ENCODE measurements at regions not wholly inside any gene's neighbourhood (a gene's known extent, or its start where the extent isn't known, plus 50 kb on each side); places are given as distances from the start of the nearest gene placed in this dataset.

DNA sequence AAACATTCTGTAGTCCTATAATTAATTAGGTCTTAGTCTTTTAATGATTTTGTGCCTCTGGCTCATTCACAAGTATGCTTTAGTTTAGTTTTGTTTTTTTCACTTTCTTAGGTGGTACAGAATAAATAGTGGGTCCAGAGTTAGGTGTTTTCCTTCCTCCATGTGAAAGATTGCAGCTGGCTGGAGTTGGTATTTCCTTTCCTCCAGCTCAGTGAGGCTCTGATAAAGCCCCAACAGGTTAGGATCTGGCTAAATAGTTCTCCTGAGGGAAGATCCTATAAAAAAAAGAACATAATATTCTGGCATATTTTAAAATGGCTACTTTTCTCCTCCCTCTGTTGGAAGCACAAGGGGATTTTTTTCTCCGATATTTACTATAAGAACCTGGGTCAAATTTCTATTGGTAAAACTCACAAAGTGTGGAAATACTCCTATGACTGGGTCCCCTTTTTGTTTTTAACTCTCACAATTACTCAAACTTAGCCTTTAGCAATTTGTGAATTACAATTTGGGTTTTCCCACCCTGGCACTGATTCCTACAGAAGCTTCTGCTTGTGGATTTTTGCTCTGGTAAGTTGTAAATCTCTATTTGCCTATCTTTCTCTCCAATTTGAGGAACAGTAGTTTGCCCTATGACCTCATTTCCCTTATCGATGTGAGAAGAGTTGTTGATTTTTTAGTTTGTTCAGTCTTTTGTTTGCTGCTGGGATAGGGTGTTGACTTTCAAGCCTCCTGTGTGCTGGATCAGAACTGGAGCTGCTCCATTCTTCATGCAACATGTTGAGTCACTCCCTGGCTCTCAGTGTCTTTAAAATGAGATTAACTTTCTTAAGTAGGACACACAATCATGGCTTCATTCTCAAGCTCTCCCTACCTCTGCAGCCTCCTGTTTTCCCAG, 500.9 kb downstream of the RNF144A start:
- no peaks in the 10 kb centered on the region for H3K27me3 ChIP-seq
- ATAC-seq (peak; percentile 86 to 93 (median 87)), DNase-seq (peak in 1 of 6 donors; percentile 30), FAIRE-seq (no peak)
- H3K27ac ChIP-seq, result peak overlapping the region in 2 of 4 donors; percentile 24 to 34
- intact Hi-C loops (cut with DNase I), result no loop called here
- no peaks in the 10 kb centered on the region for H3K9me3 ChIP-seq
- H3K36me3 ChIP-seq, result no peaks in the 10 kb centered on the region
- peaks cover 9 to 15% (median 12%) of the 10 kb centered on the region in 3 donors for H3K4me1 ChIP-seq
- TF ChIP-seq, protein P1, sequence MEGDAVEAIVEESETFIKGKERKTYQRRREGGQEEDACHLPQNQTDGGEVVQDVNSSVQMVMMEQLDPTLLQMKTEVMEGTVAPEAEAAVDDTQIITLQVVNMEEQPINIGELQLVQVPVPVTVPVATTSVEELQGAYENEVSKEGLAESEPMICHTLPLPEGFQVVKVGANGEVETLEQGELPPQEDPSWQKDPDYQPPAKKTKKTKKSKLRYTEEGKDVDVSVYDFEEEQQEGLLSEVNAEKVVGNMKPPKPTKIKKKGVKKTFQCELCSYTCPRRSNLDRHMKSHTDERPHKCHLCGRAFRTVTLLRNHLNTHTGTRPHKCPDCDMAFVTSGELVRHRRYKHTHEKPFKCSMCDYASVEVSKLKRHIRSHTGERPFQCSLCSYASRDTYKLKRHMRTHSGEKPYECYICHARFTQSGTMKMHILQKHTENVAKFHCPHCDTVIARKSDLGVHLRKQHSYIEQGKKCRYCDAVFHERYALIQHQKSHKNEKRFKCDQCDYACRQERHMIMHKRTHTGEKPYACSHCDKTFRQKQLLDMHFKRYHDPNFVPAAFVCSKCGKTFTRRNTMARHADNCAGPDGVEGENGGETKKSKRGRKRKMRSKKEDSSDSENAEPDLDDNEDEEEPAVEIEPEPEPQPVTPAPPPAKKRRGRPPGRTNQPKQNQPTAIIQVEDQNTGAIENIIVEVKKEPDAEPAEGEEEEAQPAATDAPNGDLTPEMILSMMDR (IDR thresholded peaks at IDR 0.05), result no peak
- WGBS, 2 donors, result 48 to 54% methylated on average over 2 of the region's 2 CpGs
- no peak overlapping the region for H3K4me3 ChIP-seq

DNA sequence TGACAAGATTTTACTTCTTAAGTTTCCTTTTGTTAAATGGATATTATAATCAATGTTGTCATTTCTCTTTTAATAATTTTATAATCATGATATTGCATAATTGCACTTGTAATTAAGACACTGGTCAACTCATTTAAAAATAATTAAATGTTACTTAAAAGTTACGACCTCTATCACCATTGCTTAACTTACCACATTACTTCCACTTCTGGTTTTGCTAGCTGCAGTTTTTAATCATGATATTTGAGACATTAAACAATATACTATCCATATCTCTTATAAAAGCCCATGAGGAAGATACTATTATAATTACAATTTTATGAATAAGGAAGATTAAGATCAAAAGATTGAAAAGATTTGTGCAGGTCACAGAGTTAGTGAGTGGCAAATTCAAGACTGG, 502.0 kb downstream of the RNF144A start:
- Histone ChIP-seq H3K27ac (no peak overlapping the region), H3K4me3 (no peak overlapping the region), H3K4me1 (peaks cover 9 to 15% (median 12%) of the 10 kb centered on the region in 3 donors), H3K36me3 (no peaks in the 10 kb centered on the region), H3K9me3 (no peaks in the 10 kb centered on the region), H3K27me3 (no peaks in the 10 kb centered on the region)
- WGBS, 2 donors, result 84 to 96% methylated on average over 1 of the region's 1 CpG
- DNase-seq (no peak), ATAC-seq (no peak), FAIRE-seq (no peak)
- intact Hi-C loops (cut with DNase I), result no loop called here
- TF ChIP-seq, protein P1 (IDR thresholded peaks at IDR 0.05), result no peak

DNA sequence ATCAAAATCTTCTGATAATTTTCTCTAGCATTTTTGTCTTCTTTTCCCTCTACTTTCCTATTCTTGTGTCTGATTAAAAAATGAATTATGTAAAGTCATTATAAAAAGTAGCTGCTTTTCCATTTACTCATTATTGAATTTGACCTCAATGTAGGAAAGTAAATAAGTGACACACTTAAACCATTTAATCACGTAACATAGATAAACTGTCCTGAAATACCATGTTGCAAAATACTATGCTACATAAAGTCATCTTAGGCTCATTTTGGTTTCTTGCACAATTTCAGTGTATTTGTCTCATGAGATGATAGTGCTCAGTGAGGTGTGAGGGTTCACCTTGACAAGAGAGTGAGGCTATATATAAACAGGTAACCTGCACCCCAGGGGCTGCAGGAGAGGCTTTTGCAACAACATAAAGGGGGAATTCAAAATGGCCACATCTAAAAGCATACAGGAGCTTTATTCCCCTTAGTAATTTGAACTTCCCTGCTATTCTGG, 502.7 kb downstream of the RNF144A start:
- no peak for ATAC-seq
- WGBS, 2 donors, result 19% methylated on average over 1 of the region's 1 CpG

DNA sequence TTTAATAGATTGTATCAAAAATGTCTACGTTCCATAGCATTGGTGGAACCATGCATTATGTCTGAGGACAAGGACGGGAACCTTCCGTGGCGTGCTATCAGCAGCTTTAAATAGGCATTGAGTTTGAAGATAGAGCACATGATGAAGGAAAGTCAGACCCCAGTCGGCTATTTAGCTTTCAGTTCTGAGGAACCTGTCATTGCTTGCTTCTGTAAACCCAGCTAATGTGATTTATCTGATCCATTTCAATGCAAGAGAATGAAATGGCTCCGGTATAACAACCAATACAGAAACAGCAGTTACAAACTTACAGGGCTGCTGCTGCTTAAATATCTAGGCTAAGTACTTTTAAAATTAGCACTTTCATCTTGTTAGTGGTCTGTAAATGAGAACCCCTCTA, 503.3 kb downstream of the RNF144A start:
- FAIRE-seq, result no peak
- Histone ChIP-seq H3K4me1 (peaks cover 9 to 15% (median 12%) of the 10 kb centered on the region in 3 donors), H3K27me3 (no peaks in the 10 kb centered on the region), H3K36me3 (no peaks in the 10 kb centered on the region), H3K4me3 (no peak overlapping the region), H3K9me3 (no peaks in the 10 kb centered on the region), H3K27ac (no peak overlapping the region)
- TF ChIP-seq, protein P1 (IDR thresholded peaks at IDR 0.05), result no peak
- no peak for ATAC-seq
- DNase-seq, result no peak
- intact Hi-C loops (cut with DNase I), result loop anchor here in 1 of 3 donors (10.0 kb wide), 1 partner anchor 1274 kb away; no protein-coding TSS in a partner anchor
- WGBS, 2 donors, result 82 to 86% methylated on average over 6 of the region's 6 CpGs

More for the DNA sequence above, 502.7 kb downstream of the RNF144A start:
- TF ChIP-seq, protein P1 (IDR thresholded peaks at IDR 0.05), result no peak
- DNase-seq (no peak), FAIRE-seq (no peak)
- Histone ChIP-seq H3K4me3 (no peak overlapping the region), H3K36me3 (no peaks in the 10 kb centered on the region), H3K9me3 (no peaks in the 10 kb centered on the region), H3K27ac (no peak overlapping the region), H3K4me1 (peaks cover 9 to 15% (median 12%) of the 10 kb centered on the region in 3 donors), H3K27me3 (no peaks in the 10 kb centered on the region)
- intact Hi-C loops (cut with DNase I), result loop anchor here in 1 of 3 donors (10.0 kb wide), 1 partner anchor 1275 kb away; no protein-coding TSS in a partner anchor
